IMR-90 (cell line): ENCODE measurements at regions not wholly inside any gene's neighbourhood (a gene's known extent, or its start where the extent isn't known, plus 50 kb on each side); places are given as distances from the start of the nearest gene placed in this dataset.

Experiments used
- ATAC-seq: fragments of 200-7000 bp; cut with Tn5 transposase; 2 replicates; pipeline ENCODE4 v1.9.1; 2020; ENCODE audit warnings: low read depth, mild to moderate bottlenecking, moderate library complexity
- BruUV-seq: library from RNA; stranded (reverse); fragments of 400-500 nt; replicated peaks from 2 replicates; lab custom pipeline; 2021; lab: Mats Ljungman, UMichigan
- CTCF ChIA-PET: fragments of 300-600 bp; formaldehyde crosslinking; extraction: SDS; loops from one replicate; lab custom pipeline; 2021; ENCODE audit warnings: antibody characterized with exemption; lab: Yijun Ruan, JAX
- POLR2A ChIA-PET: fragments of 300-600 bp; sonication (Branson Sonifier 250); formaldehyde crosslinking; loops from one replicate; lab custom pipeline; 2022; ENCODE audit warnings: antibody characterized with exemption; ENCODE audit not compliant: unreplicated experiment; lab: Charles Lee
- DNase-seq: peaks from one replicate; pipeline ENCODE4 v3.0.0; 2013
- H2AFZ ChIP-seq: replicated peaks from 2 replicates; pipeline ENCODE3; 2013; ENCODE audit warnings: low read length, mild to moderate bottlenecking; ENCODE audit not compliant: poor library complexity
- H2AK5ac ChIP-seq: 2 replicates; pipeline ENCODE4 v1.6.1; 2013; ENCODE audit warnings: low read depth, low read length, inconsistent platforms
- H2AK9ac ChIP-seq: replicated peaks from 2 replicates; pipeline ENCODE3; 2013; ENCODE audit warnings: mild to moderate bottlenecking, low read depth, low read length, moderate library complexity; ENCODE audit not compliant: poor library complexity
- H2BK120ac ChIP-seq: 2 replicates; pipeline ENCODE4 v1.6.1; 2013; ENCODE audit warnings: low read depth, low read length, inconsistent platforms
- H2BK15ac ChIP-seq: 3 replicates; pipeline ENCODE4 v1.6.1; 2013; ENCODE audit warnings: low read depth, low read length, inconsistent platforms
- H2BK20ac ChIP-seq: 2 replicates; pipeline ENCODE4 v1.6.1; 2013; ENCODE audit warnings: low read depth, mild to moderate bottlenecking, inconsistent platforms, low read length, moderate library complexity
- H2BK5ac ChIP-seq: 2 replicates; pipeline ENCODE4 v1.6.1; 2013; ENCODE audit warnings: mild to moderate bottlenecking, low read depth, low read length, inconsistent platforms; ENCODE audit not compliant: poor library complexity, severe bottlenecking
- H3K14ac ChIP-seq: replicated peaks from 2 replicates; pipeline ENCODE4 v1.6.1; 2013; ENCODE audit warnings: low read depth, low read length, inconsistent platforms
- H3K18ac ChIP-seq: 2 replicates; pipeline ENCODE4 v1.6.1; 2013; ENCODE audit warnings: low read depth, low read length, control low read depth
- H3K23ac ChIP-seq: 2 replicates; pipeline ENCODE4 v1.6.1; 2013; ENCODE audit warnings: low read depth, low read length, inconsistent platforms
- H3K27ac ChIP-seq: 2 replicates; pipeline ENCODE4 v1.5.1; 2013; ENCODE audit warnings: mild to moderate bottlenecking, control low read depth, low read length; ENCODE audit not compliant: insufficient read depth
- H3K27me3 ChIP-seq: 2 replicates; pipeline ENCODE4 v1.6.1; 2013; ENCODE audit warnings: low read length; ENCODE audit not compliant: control insufficient read depth, insufficient read depth
- H3K36me3 ChIP-seq: 2 replicates; pipeline ENCODE4 v1.6.1; 2013; ENCODE audit warnings: low read length, mixed read lengths; ENCODE audit not compliant: control insufficient read depth, insufficient read depth
- H3K4ac ChIP-seq: 2 replicates; pipeline ENCODE4 v1.6.1; 2013; ENCODE audit warnings: low read depth, low read length, inconsistent platforms
- H3K4me1 ChIP-seq: 2 replicates; pipeline ENCODE4 v1.6.1; 2013; ENCODE audit warnings: low read length, mixed read lengths; ENCODE audit not compliant: control insufficient read depth, insufficient read depth
- H3K4me2 ChIP-seq: 2 replicates; pipeline ENCODE4 v1.6.1; 2013; ENCODE audit warnings: low read depth, mild to moderate bottlenecking, control low read depth, low read length, moderate library complexity
- H3K4me3 ChIP-seq: 2 replicates; pipeline ENCODE4 v1.5.1; 2013; ENCODE audit warnings: low read depth, mild to moderate bottlenecking, control low read depth, low read length, moderate library complexity; ENCODE audit not compliant: insufficient read depth
- H3K56ac ChIP-seq: 2 replicates; pipeline ENCODE4 v1.6.1; 2013; ENCODE audit warnings: low read length, inconsistent platforms; ENCODE audit not compliant: insufficient read depth; ENCODE audit errors: extremely low read depth
- H3K79me1 ChIP-seq, 2 experiments: 2 replicates each; pipeline ENCODE4 v1.6.1; 2013; ENCODE audit warnings: low read length in 2 of 2, inconsistent platforms in 1 of 2, low read depth in 1 of 2
- H3K9ac ChIP-seq: 2 replicates; pipeline ENCODE4 v1.6.1; 2013; ENCODE audit warnings: low read depth, low read length, control low read depth
- H3K9me1 ChIP-seq: 2 replicates; pipeline ENCODE4 v1.6.1; 2013; ENCODE audit warnings: low read length, inconsistent platforms; ENCODE audit not compliant: insufficient read depth
- H3K9me3 ChIP-seq: 2 replicates; pipeline ENCODE4 v1.6.1; 2013; ENCODE audit warnings: low read length; ENCODE audit not compliant: control insufficient read depth, insufficient read depth
- H4K20me1 ChIP-seq: 2 replicates; pipeline ENCODE4 v1.6.1; 2013; ENCODE audit warnings: low read length, inconsistent platforms; ENCODE audit not compliant: insufficient read depth
- H4K5ac ChIP-seq: 2 replicates; pipeline ENCODE4 v1.6.1; 2013; ENCODE audit warnings: mild to moderate bottlenecking, low read depth, low read length, control low read depth
- H4K8ac ChIP-seq, 2 experiments: 2 replicates each; pipeline ENCODE4 v1.6.1; 2013; ENCODE audit warnings: low read depth in 2 of 2, low read length in 2 of 2, control low read depth in 1 of 2, inconsistent platforms in 1 of 2
- H4K91ac ChIP-seq: 2 replicates; pipeline ENCODE4 v1.6.1; 2013; ENCODE audit warnings: low read depth, low read length, inconsistent platforms; ENCODE audit not compliant: insufficient read depth
- BHLHE40 ChIP-seq: fragments of 150-350 bp; IDR thresholded peaks from 2 replicates; pipeline ENCODE4 v1.6.1; 2016; ENCODE audit warnings: mild to moderate bottlenecking, low read depth, low read length
- MAZ ChIP-seq: IDR thresholded peaks from 2 replicates; pipeline ENCODE4 v1.6.1; 2012; ENCODE audit warnings: low read depth, mild to moderate bottlenecking, low read length, improper control_type of control experiment, moderate library complexity, borderline replicate concordance
- MXI1 ChIP-seq: IDR thresholded peaks from 2 replicates; pipeline ENCODE4 v1.6.1; 2012; ENCODE audit warnings: low read depth, mild to moderate bottlenecking, low read length, moderate library complexity, borderline replicate concordance
- NFE2L2 ChIP-seq: fragments of 150-350 bp; IDR thresholded peaks from 2 replicates; pipeline ENCODE4 v1.6.1; 2016; ENCODE audit warnings: low read depth, mild to moderate bottlenecking, low read length
- RCOR1 ChIP-seq: IDR thresholded peaks from 2 replicates; pipeline ENCODE4 v1.6.1; 2012; ENCODE audit warnings: mild to moderate bottlenecking, low read length, improper control_type of control experiment; ENCODE audit not compliant: insufficient replicate concordance
- WGBS, 2 experiments: methylation state at CpG; one replicate each; pipeline versions ENCODE4 v1.1.5 to v1.1.7; 2013; ENCODE audit warnings: missing lambda C conversion rate in 2 of 2; ENCODE audit not compliant: insufficient read length in 1 of 2; ENCODE audit errors: extremely low coverage in 2 of 2; 5-methylcytosine and 5-hydroxymethylcytosine counted together
- dilution Hi-C: fragments of 300-500 bp; cut with HindIII; formaldehyde crosslinking; loops from one replicate; pipeline ENCODE4 v1.14.3; 2018; ENCODE audit warnings: low sequenced_read_pairs; ENCODE audit not compliant: unreplicated experiment
- in situ Hi-C: fragments of 300-500 bp; cut with MboI; formaldehyde crosslinking; loops from 3 replicates; pipeline ENCODE4 v1.14.3; 2019; ENCODE audit warnings: low sequenced_read_pairs, inconsistent platforms, mixed read lengths
- intact Hi-C: fragments of 100-400 bp; cut with micrococcal nuclease; formaldehyde crosslinking; loops from 2 replicates; pipeline ENCODE4 v1.10.0; 2022

- CTCF ChIA-PET = no interaction called here
- no peak overlapping the region for H2BK15ac ChIP-seq
- POLR2A ChIA-PET = no interaction called here
- peaks cover 11% of the 10 kb centered on the region for H3K9me1 ChIP-seq
- H3K18ac ChIP-seq = no peak overlapping the region
- H2BK20ac ChIP-seq = no peak overlapping the region
- no peaks in the 10 kb centered on the region for H4K20me1 ChIP-seq
- no peak for TF ChIP-seq MXI1
- TF ChIP-seq BHLHE40 = no peak
- TF ChIP-seq NFE2L2 = no peak
- no peak for TF ChIP-seq MAZ
- no peak for TF ChIP-seq RCOR1
- H2BK5ac ChIP-seq = no peak overlapping the region
- H2AFZ ChIP-seq = no peak overlapping the region
- no peak overlapping the region for H2AK5ac ChIP-seq
- dilution Hi-C loops (no loop called here), in situ Hi-C loops (no loop called here), intact Hi-C loops (no loop called here)
- BruUV-seq = no TSS peak
- H3K27ac ChIP-seq = no peak overlapping the region
- H3K4me3 ChIP-seq = no peak overlapping the region
- H3K56ac ChIP-seq = no peak overlapping the region
- H4K91ac ChIP-seq = no peak overlapping the region
- H3K9ac ChIP-seq = no peak overlapping the region
- no peaks in the 10 kb centered on the region for H3K4me1 ChIP-seq
- no peaks in the 10 kb centered on the region for H3K9me3 ChIP-seq
- no peak overlapping the region for H2BK120ac ChIP-seq
- no peak overlapping the region for H3K4me2 ChIP-seq
- WGBS, 2 experiments = 100% methylated on average over 1 of the region's 9 CpGs; no CpG with 5 or more reads in 1 of the 2 experiments
- no peak overlapping the region for H3K4ac ChIP-seq
- no peaks in the 10 kb centered on the region; the same call in 1 of the 2 replicates for H3K27me3 ChIP-seq
- H3K14ac ChIP-seq = no peak overlapping the region
- ATAC-seq (no peak), DNase-seq (no peak)
- H3K36me3 ChIP-seq = no peaks in the 10 kb centered on the region
- H4K5ac ChIP-seq = no peak overlapping the region
- H3K23ac ChIP-seq = no peak overlapping the region
- H3K79me1 ChIP-seq = peaks cover 0 to 2% of the 10 kb centered on the region in 2 experiments; a peak in 1 of 4 replicates
- no peak overlapping the region for H4K8ac ChIP-seq
- no peak overlapping the region for H2AK9ac ChIP-seq
Measured at GRCh38 chr18:39801848-39802247, 2153.2 kb upstream of the PIK3C3 start.
